Activated naive CD4-positive, alpha-beta T cell treated with anti-CD3 and anti-CD28 coated beads, Interleukin-2, amount 50 U/mL, for 16 hours (primary cell): ENCODE measurements at regions not wholly inside any gene's neighbourhood (a gene's known extent, or its start where the extent isn't known, plus 50 kb on each side); places are given as distances from the start of the nearest gene placed in this dataset.
A peak's percentile ranks its signal among the peaks of the same experiment; 100 is the strongest.

ENCODE experiments used
- DNase-seq: peaks from one replicate; pipeline ENCODE4 v3.0.0-alpha.2; 2020

DNA sequence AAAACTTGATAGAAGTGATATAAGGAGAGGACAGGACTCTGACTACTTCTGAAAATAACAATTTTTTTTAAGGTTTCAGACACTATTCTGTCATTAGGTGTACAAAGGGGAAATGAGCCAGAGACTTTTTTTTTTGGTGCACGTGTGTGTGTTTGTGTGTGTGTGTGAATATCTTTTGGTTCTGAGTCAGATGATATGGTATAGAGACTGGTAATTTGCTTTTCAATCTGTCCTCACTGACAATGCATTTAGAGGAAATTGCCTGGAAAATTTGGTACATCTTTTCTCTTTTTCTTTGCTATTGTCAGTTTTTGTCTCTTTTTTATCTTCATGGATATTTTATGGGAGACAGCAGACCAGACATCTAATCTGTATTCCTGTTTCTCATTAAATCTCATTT is 59.3 kb downstream of the DDIT4L start:
- no peak for DNase-seq

DNA sequence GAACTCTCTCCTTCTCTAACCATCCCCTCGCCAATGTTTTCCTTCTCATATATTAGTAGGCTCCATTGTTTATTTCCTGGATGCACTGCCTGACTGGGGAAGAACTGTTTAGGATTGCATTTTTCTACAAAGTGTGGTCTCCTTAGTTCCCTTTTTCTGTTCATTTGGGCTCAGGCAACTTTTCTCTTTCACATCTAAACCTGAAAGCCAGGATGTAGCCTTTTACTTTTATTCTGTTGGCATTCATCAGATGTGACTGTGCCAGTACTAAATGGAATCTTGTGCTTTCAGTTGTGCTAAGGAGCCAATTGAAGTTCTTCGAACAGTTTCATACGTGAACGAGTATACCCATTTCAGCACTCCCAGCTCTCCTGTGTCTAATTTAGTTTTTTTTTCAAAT is 59.8 kb downstream of the DDIT4L start:
- no peak for DNase-seq

DNA sequence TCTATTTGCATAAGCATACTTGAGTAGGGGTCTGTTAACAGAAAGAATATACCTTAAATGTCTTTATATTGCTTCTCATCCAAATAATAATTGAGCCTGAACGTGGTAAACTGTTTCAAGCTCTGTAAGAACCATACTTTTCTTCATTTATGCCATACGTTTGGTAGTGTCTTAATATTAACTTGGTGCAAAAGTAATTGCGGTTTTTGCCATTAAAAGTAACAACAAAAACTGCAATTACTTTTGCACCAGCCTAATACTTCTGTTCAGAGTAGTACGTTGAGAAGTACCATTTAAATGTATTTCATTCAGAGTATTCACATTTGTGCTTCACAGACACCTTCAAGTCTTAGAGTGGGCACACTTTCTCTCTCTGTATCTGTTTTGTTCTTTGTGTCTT is 60.5 kb downstream of the DDIT4L start:
- no peak for DNase-seq

DNA sequence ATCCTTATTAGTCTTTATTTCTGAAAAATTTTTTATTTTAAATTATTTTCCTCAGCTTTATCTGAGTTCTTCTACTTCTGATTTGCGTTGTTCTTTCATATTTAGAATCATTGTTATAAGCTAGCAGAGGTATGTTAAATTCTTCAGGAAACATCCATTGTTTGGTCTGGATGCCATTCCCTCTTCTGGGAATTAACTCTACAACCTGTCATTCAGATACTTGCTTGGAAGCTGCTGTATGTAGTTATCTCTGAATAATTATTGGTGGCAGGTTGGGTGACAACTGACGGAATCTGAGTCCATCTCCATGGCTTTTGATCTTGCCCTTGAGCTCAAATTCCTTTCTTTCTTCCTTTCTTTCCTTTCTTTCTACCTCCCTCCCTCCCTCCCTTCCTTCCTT is 61.9 kb downstream of the DDIT4L start:
- no peak for DNase-seq

DNA sequence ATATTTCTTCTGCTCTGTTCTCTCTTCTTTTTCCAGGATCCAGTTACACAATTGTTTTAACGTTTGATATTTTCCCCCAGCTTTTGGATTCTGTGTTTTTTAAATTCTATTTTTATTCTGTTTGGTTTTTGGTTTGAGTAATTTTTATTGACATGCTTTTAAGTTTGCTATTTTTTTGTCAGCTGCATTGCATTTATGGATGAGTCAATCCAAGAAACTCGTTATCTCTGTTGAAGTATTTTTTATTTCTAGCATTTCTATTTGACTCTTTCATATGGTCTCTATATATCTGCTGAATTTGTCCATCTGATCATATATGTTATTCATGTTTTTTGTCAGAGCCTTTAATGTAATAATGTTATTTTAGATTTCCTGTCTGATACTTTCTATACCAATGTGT is 65.6 kb downstream of the DDIT4L start:
- DNase-seq = no peak

DNA sequence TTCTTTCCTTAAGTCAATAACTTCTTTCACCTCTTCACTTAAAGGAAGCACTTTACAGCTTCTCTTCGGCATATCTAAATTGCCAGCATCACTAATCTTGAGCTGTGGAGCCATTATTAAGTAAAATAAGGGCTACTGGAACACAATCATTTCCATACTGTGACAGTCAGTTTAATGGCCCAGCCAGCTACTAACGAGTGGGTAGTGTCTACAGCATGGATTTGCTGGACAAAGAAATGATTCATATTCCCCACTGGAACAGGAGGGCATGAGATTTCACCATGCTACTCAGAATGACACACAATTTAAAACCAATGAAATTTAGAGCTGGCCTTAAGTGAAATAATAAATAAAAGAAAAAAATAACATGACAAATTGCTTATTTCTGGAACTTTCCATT is 72.1 kb downstream of the DDIT4L start:
- no peak for DNase-seq

DNA sequence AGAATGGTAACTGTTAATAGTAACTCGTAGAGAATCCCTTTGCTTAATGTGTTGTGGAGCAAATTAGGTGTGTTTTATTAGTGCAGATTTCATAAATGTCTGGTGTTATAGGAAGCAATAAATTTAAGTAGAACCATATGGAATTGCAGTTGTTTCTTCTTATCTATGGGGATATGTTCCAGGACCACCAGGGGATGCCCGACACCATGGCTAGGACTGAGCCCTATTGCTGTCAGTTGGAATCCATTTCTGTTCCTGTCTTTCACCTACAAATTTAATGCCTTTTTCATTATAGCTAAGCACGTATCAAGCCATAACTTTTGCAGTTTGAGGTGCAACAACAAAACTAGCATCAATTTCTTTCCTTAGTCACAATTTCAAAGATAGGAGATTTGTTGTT is 72.5 kb downstream of the DDIT4L start:
- no peak for DNase-seq

DNA sequence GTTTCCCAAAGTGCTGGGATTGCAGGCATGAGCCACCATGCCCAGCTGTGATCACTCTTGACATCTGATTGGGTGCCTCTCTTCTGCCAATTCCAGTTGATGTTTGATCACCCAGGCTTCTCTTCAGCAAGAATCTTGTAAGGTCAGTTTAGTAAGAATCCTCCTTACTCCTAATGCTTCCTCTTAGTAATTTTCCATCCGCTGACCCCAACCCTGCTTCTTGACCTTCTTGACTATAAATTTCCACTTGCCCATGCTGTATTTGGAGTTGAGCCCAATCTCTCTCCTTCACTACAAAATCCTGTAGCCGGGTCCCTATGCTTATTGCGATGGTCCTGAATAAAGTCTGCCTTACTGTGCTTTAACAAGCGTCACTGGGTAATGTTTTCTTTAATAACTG is 75.4 kb downstream of the DDIT4L start:
- no peak for DNase-seq

DNA sequence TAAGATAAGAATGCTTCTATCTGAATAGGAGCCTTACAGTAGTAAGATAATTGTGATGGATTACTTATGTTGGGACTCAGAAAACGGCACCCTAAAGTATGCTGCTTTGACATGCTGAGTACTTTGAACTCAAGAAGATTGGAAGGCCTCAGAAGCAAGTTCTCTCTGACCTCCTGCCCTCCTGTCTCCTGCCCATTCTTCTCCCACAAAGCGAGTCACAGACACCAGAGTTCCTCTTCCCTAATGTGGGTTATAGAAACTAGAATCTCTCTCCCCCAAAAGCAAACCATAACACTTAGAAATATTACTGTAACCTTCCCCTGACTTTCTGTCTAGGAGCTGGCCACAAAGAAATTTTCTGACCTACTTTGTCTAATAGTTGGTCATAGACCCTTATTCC is 76.5 kb downstream of the DDIT4L start:
- DNase-seq = no peak

DNA sequence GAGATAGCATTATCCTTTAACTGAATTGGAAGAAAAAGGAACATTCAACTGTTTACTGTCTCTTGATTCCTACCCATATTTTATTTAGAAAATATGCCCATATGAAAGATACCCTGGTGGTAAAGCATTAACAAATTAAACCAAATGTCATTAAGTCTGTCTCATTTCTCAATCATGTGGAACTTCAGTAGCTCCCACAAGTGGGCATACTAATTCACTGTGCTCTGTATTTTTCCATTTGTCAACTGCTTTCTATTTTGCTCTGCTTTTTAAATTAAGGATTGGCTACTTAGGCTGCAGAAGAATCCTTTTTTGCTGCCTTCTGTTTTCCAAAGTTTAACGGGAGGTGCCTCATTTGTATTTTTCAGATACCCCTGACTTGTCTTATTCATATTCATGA is 77.2 kb downstream of the DDIT4L start:
- DNase-seq = no peak

DNA sequence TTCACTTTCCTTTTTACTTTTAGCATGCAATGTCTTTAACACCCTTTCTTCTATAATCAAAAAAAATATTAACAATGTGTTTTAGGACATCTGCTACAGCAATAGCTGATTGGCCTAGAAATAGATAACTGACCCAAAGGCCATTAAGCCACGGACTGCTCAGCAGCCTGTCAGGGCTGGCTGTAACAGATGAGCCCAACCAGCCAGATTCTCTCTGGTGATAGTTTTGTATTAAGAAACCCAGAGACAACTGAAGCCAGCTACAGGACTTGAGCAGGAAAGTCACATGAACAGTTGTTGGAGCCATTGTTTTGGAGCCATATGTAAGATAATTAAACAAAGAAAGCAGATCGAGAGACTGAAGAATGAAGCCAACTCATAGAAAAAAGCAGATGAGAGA is 80.3 kb downstream of the DDIT4L start:
- no peak for DNase-seq

DNA sequence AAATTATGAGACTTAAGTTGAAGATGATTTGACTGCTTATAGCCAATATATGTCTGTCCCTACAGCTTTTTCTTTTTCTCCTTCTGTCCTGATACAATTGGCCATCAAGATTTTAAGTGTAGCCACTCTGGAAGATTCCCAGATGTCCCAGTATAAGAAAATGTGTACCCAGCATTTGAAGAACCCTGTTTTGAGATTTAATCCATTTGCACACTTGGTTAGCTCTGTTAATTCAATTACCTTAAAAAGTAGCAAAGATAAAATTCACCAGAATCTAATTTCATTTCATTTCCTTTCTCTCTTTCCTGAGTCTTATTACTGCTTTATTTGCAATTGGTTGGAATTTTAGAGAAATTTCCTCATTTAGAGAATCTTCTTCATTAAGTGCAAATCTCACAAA is 81.4 kb downstream of the DDIT4L start:
- no peak for DNase-seq

DNA sequence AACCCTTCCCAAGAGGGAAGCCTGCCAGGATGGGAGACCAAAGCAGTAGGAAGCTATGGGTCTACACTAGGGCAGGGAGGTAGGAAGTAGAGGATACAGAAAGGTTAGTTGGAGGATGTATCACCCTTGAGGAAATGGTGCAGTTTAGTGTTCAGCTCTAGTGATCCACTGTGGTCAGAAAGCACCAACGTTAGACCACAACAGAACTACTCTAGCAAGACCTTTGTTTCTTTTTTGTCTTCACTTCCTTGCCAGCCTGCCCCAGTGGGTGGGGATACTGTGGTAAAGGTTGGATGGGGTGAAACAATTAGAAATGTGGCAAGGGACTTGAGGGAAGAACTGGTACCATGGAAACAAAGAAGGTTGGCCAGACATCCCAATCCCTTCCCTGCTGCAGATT is 83.3 kb downstream of the DDIT4L start:
- DNase-seq = no peak

DNA sequence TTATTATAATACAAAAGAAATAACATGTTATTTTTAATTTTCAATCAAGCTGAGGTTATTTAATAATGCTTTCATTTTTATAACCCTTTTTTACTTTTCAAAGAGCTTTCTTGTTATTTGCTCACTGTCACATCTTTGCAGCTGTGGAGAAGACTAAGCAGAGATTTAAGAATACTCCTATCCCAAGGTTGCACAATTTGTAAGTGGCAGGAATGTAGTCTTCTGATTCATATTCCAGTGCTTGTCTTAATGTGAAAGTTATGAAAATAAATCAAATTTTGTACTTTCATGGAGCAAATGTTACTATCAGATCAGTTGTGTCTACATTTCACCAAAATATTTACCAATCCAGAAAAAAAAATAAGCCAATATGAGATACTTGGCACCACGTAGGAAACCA is 86.6 kb downstream of the DDIT4L start:
- no peak for DNase-seq

DNA sequence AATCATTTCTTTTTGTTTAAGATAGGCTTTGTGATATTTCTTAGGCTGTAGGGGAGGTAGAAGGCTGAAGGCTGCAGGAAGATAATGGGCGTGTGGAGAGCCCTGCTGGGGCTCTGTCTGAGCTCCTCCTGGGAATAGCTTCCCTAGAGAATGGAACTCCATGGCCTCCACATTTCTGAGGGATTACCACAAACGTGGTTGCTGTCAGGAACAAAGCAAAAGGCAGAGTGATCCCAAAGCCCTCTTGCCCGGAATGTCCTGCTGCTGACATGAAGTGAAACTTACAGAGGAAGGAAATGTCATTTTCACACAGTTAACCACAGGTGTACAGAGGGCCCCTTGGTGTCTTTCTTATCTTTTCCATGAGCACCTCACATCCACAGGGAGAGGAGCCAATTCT is 89.3 kb downstream of the DDIT4L start:
- DNase-seq = no peak

DNA sequence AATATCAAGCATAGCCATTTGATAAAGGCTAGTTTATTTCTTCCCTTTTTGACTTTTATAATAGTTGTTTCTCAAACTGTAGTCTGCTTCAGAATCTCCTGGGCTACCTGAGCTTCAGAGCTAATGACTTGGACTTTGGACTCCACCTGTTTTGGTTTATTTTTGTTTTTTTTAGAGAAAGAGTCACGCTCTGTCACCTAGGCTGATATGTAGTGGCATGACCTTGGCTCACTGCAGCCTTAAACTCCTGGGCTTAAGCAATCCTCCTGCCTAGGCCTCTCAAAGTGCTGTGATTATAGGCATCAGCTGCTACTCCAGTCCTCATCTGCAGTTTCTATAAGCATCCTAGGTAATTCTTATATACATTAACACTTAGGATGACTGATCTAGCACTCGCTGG is 90.5 kb downstream of the DDIT4L start:
- no peak for DNase-seq

DNA sequence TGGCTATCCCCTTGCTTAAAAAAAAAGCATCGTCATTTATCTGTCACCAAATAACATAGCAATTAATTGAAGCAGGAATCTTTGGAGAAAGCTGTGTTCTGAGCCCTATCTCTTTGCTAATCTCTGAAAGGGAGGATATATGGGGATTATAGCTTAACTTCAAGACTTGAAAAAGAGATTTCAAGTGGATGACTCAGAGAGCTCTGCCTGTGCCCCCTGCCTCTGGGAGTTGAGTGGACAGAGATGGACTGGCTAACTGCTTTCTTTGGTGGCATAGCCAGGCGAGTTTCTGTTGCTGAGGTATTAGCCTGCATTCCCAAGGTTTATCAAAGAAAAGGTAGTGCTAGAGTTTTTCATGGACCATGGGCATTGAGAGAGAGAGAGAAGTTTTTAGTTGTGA is 91.6 kb downstream of the DDIT4L start:
- DNase-seq = no peak

DNA sequence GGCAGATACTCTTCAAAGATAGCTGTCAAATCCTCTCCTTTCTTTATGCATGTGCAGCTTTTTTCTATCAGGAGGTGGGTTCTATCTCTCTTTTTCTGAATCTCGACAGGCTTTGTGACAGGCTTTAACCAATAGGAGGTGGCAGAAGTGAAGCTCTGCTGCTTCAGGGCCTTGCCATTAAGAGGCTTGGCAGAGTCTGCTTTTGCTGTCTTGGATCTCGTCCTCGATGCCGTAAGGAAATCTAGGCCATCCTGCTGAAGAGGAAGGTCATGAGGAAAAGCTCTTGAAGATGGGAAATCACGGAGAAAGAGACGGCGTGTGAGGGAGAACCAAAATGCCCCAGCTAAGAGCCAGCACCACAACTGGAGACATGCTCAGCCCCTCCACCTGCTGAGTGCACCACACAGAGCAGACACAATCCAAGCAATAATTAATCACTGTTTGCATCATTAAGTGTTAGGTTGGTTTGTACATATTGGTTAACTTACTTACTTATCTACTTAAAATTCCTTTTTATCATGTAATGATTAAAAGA is 92.2 kb downstream of the DDIT4L start:
- no peak for DNase-seq

DNA sequence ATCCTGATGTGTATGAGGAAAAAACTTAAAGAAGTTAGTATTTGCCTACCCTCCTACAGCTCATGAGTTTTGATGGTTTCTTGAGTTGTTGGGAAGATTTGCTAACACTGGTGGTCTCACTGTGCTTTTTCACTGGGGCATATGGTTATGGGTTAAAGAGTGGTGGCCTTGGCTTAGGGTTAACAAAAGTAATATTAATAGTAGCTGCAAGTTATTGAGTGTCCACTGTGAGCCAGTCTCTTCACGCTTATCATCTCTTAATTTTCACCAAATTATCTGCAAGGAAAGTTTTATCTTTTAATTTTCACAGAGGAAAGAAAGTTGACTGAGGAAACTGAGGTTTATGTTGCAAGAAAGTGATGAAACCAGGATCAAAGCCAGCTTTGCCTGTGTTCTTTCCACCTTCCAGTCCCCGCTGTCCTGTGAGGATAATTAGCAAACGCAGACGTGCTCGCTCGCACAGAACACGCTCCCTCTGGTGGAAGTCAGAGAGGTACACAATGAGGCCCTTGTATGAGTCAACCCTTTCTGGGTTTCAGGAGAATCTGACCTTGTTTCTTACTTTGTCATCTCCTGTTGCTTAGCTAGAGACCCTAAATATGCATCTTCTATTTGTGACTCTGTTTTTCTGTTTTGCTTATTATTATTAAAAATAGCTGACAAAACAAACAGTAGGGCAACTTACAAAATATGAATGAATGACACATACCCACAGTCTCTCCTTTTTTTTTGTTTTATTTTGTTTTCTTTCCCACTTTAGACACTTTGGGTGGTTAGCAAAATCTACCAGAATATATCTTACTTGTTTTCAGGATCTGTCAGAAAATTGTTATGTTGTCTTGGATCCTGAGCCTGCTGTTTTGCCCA is 94.3 kb downstream of the DDIT4L start:
- peak; percentile 46 for DNase-seq

DNA sequence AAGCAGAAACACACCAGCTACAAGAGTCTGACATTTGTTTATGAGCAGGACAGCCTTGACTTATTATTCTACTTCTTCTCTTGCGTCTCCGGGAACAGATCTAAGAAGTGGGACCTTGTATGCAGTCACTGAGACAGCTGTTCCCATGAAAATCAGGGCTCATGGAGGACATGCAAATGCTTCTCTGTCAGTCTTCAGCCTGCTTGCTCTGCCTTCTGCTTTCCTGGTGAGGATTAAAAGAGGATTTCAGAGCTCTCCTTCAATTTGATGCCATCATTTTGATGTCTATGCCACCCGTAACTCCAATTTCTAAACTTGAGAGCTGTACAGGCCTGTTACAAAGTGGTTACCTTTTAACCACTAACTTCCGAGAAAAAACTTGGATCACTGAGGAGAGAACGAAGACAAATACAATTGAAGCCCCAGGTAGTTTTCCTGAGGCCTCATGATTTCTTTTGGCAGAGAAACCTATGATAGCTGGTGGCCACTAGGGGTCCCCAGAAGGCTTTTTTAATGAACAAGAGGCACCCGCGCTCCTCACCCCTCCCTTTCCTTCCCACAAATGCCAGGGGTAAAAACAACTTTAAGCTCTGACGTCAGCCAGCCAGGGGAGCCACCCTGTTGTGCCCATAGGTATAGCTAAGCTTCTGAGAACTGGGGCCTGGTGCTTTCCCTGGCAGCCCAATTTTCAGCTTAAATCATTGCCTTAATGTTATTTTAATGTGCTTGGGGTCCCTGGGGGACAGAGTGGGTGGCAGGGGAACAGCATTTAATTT is 97.0 kb downstream of the DDIT4L start:
- DNase-seq = peak; percentile 82

DNA sequence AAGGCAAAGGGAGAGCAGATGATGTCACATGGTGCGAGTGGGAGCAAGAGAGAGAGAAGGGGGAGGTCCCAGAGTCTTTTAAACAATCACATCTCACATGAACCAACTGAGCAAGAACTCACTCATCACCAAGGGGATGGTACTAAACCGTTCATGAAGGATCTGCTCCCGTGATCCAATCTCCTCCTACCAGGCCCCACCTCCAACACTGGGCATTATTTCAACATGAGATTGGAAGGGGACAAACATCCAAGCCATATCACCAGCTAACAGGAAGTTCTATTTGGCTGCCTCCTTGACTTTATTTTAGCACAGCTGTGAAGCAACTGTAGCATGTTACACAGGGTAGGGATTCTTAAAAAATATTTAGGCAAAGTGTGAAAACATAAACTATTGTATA is 102.5 kb downstream of the DDIT4L start:
- DNase-seq = no peak

DNA sequence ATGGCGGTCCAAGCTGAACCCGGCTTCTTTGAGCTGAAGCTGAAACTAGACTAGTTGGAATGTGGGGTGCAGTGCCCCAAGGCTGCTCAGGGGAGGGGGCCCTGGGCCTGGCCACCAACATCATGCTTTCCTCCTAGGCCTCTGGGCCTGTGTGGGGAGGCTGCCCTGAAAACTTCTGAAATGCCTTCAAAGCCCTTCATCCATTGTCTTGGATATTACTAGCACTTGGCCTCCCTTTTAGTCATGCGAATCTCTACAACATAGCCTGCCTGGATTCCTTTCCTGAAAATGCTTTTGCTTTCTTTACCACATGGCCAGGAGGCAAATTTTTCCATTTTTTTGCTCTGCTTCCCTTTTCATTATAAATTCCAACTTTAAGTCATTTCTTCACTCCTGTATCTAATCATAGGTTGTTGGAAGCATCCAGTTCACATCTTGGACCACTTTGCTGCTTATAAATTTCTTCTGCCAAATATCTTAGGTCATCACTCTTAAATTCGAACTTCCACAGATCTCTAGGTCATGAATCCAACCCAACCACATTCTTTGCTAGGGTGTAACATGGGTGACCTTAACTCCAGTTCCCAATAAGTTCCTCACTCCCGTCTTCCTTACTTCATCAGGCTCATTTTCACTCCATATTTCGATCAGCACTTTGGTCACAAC is 103.4 kb downstream of the DDIT4L start:
- no peak for DNase-seq

DNA sequence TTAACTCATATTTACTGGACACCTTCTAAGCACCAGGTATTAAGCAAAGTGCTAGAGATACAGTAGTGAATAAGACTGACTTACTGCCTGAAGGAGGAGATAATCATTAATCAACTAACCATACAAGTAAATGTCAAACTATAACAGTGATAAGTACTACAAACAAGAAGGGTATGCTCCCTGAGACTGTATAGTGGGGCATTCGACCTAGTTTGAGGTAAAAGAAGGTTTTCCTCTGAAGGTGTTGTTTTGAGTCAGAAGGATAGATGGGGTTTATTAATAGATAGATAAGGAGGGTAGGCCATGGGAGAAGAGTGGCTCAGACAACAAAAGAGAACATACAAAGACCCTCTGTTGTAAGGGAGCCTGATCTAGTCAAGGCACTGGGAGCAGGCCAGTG is 105.4 kb downstream of the DDIT4L start:
- DNase-seq = no peak

DNA sequence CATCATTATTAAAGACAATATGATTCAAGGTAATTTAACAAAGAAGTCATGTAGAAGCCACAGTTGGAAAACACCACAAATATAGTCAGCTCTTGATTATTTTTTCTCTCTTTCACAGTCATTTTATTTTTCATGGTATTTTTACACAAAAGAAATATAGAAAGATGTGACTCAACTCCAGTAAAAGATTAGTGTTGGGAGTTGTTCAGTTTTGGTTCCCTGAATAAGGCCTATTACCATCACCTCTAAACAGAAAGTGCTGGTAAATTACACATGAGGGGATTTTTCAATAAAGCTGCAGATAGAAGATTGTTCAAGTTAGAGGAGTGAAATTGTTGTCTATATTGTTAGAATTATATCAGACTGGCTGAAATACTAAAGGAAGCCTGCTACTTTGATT is 107.0 kb downstream of the DDIT4L start:
- no peak for DNase-seq
